GM12891 (cell line): ENCODE measurements at regions not wholly inside any gene's neighbourhood (a gene's known extent, or its start where the extent isn't known, plus 50 kb on each side); places are given as distances from the start of the nearest gene placed in this dataset.

ENCODE experiments used
- PAX5 ChIP-seq: IDR thresholded peaks from 2 replicates; pipeline ENCODE4 v1.6.1; 2011; ENCODE audit warnings: low read length, moderate library complexity, mild to moderate bottlenecking; ENCODE audit not compliant: insufficient read depth, severe bottlenecking
- POLR2A ChIP-seq: IDR thresholded peaks from 2 replicates; pipeline ENCODE4 v1.6.1; 2011; ENCODE audit warnings: low read depth, low read length, control low read depth
- POLR2AphosphoS5 ChIP-seq: IDR thresholded peaks from 2 replicates; pipeline ENCODE4 v1.6.1; 2011; ENCODE audit warnings: low read depth, low read length, control low read depth
- POU2F2 ChIP-seq: IDR thresholded peaks from 2 replicates; pipeline ENCODE4 v1.6.1; 2011; ENCODE audit warnings: low read depth, mild to moderate bottlenecking, control low read depth, low read length, moderate library complexity
- SPI1 ChIP-seq: IDR thresholded peaks from 2 replicates; pipeline ENCODE4 v1.6.1; 2011; ENCODE audit warnings: low read depth, low read length, control low read depth
- TAF1 ChIP-seq: IDR thresholded peaks from 2 replicates; pipeline ENCODE4 v1.6.1; 2011; ENCODE audit warnings: low read depth, low read length, control low read depth

DNA sequence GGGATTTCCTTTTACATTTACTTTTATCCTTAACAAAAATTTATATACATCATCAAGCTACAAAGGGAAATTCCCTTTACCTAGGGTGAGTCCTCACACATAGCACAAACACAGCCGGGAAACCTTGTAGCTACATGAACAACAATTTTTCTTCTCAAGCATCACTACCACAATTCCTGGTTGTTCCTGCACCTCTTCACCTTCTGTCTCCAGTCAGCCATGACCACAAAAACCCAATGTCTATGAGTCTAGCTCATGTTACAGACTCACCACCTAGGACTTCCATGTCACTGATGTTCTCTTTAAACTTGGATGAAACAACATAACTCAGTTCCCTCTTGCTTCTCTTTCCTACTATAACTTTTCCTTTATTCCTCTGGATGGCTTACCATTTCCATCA, 460.4 kb downstream of the MBD2 start:
- TF ChIP-seq POLR2A (no peak), TAF1 (no peak), POLR2AphosphoS5 (no peak), PAX5 (no peak), SPI1 (no peak), POU2F2 (no peak)
